ENCODE measurements at regions not wholly inside any gene's neighbourhood (a gene's known extent, or its start where the extent isn't known, plus 50 kb on each side); places are given as distances from the start of the nearest gene placed in this dataset.

DNA sequence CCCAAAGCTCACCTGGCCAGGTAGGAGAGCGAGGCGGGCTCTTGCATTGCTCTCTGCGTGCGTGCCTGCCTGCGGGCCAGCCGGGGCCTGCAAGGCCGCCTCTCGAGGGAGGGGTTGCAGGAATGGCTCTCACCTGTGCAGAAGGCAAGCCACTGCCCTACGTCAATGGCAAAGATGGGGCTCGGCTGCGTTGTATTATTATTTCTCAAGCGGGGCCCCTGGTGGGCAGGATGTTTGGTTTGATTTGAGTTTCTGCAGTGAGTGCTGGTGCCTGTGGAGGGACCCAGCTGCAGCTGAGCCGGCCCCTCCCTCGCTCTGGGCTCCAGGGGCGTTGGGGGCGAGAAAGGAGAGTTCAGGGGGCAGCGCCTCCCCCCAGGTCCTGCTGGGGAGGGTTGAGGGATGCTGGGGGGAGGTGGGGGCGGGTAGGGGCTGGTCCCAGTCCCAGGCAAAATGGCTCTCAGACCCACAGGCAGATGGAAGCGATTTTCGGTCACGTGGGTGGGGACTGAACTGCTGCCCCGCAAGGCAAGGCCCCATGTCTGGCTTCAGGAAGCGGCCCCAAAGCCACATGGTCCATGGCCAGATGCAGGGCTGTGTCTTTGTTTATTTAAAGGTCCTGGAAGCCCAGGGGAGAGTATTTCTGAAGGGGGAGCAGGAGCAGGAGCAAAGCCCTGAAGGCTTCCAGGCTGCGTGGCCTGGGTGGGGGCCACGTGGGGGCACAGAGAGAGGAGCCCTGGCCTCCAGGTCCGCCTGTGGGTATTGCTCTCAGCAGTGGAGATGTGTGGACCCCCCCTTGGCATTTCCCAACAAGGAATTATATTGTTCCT, 338.8 kb downstream of the SEC14L1 start:
- no peak for DNase-seq

DNA sequence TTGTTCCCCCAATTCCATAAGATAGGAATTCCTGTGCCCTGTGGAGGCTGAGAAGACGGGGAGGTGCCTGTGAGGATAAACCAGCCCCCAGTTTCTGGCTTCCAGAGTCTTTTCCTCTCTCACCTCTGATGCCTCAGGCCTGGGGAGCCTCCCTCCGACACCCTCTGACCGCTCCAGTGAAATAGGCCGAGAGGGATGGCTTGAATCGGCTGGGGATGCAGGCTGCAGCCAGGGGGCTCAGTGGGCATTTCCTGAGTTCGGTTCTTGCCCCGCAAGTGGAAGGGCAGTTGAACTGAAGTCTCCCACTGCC, 339.4 kb downstream of the SEC14L1 start:
- DNase-seq = no peak

DNA sequence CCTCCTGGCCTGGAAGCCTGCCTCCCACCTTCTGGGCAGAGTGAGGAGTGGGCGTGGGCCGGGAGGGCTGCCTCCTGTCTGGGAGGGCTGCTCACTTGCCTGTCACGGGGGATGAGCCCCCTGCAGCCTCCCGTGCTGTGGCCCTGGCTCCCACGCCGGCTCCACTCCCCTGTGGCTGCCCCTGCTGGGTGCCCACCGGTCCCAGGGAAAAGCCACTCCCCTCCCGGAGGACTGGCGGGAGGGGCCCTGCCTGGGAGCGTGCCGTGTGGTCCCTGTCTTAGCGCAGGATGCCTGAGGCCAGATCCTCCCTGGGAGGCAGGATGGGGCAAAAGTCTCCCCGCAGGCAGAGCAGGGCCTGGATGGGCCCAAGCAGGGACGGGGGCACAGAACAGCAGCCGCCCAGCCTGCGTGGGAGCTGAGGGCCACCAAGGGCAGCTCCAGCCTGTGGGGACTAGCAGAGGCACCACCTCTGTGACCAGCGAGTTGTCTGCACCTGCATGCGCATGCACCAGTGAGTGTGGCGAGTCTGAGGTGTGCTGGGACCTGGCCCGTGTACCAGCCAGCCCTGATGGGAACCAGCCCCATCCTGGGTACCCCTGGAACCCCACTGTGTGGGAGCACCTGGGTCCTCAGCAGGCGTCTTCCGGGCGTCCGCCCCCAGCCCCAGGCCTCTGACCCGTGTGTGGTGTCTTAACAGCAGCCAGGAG, 339.9 kb downstream of the SEC14L1 start:
- DNase-seq = no peak

DNA sequence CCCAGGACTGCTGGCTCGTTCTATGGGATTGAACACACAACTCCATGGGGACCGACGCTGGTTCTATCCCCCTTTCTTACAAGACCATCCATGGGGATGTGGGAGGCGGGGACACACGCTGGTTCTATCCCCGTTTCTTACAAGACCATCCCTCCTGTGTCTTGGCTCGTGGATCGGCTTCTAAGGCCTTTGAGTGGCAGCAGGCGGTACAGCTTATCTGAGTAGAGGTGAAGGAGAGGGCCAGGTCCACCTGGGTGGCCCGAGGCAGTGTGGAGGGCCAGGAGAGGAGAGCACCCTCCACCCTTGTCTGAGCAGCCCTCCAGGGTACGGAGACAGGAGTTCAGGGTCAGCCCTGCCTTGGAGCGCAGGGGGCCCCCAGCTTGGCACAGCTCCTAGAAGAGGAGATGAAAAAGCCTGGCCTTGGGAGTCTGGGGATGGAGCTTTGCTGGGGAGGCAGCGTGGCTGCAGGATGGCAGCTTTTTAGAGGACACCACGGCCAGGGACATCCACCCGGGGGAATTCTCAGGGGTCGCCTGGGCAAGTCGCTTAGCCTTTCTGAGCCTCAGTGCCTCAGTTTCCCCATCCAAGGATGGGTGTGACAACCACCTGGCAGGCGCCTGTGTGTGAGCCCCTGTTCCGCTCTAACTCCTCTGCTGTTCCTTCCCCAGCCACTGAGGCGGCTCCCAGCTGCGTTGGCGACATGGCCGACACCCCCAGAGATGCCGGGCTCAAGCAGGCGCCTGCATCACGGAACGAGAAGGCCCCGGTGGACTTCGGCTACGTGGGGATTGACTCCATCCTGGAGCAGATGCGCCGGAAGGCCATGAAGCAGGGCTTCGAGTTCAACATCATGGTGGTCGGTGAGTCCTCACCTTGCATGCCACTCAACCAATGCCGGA, 341.0 kb downstream of the SEC14L1 start:
- no peak for DNase-seq

DNA sequence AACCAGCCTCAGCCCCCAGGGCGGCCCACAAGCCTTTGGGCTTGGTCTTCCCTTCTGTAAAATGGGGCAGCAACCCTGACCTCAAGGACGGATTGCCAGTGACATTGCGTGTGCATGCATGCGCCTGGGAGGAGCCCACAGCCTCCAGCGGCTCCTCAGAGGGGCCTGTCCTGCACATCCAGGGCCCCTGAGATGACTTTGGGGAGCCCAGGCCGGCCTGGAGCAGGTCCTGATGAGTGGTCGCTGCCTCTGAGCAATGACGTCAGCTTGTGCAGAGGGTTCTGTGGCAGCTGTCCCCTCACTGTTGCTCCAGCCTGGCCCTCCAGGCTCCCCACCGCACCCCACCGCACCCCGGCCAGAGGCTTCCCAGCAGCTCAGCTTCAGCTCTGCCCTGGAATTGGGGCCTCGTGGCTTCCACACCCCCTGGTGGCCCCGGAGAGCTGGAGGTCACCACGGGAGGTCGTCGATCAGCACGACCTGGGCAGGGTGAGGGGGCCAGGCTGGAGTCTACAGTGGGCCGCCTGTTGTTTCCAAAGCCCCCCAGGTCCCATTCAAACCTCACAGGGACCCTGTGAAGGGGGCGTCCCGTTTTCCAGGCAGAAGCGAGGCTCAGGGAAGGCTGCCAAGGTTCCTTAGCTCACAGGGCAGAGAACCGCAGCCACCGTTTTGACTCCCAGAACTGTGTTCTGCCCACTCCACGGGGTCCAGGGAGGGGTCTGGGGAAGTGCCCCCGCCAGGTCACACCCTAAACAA, 341.8 kb downstream of the SEC14L1 start:
- no peak for DNase-seq

DNA sequence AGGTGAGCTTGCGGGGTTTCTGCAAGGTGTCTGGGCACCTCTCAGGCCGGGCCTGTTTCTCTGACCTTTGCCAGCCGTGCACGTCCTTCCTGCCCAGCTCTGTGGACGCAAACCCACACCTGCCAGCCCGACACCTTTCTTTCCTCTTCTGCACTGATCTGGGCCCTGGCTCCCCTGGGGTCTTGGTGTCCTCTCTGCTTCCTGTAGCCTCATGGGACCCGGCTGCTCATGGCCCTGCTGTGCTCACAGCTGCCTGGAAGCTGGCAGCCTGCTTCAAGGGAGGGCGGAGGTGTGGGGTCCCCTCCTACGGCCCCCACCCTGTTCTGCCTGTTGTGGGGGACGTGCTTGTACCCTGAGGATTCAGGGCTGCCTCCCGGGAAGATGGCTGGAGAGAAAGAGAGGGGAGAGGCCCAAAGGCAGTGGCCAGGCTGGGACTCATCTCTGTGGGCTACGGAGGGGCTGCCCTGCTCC, 342.4 kb downstream of the SEC14L1 start:
- DNase-seq = no peak

DNA sequence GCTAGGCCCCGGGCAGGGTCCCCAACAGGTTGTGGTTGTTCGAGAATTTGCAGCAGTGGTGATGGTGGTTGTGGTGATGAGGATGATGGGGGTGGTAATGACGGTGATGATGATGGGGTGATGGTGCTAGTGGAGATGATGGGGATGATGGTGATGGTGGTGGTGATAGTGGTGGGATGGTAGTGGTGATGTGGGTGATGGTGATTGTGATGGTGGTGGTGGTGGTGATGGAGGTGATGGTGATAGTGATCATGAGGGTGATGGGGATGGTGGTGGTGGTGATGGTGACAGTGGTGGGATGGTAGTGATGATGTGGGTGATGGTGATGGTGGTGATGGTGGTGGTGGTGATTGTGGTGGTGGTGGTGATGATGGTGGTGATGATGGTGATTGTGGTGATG, 343.3 kb downstream of the SEC14L1 start:
- no peak for DNase-seq

DNA sequence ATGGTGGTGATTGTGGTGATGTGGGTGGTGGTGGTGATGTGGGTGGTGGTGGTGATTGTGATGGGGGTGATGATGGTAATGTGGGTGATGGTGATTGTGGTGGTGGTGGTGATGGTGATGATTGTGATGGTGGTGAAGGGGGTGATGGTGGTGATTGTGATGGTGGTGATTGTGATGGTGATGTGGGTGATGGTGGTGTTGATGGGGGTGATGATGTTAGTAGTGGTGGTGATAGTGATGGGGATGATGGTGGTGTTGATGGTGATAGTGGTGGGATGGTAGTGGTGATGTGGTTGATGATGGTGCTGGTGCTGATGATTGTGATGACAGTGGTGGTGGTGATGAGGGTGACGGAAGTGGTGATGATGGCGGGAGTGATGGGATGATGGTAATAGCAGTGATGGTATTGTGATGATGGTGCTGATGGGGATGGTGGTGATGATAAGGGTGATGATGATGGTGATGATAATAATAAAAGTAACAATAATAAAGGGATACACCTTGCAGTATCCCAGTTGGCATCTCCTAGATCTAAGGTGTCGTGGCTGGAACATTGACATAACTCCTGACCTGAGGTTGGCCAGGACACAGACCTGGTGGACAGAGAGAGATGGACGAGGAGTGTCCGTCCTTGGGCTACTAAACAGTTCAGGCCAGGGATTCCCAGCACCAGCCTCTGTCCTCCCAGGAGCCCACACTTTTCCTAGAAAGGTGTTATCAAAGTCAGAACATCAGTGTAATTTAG, 344.5 kb downstream of the SEC14L1 start:
- DNase-seq = no peak

DNA sequence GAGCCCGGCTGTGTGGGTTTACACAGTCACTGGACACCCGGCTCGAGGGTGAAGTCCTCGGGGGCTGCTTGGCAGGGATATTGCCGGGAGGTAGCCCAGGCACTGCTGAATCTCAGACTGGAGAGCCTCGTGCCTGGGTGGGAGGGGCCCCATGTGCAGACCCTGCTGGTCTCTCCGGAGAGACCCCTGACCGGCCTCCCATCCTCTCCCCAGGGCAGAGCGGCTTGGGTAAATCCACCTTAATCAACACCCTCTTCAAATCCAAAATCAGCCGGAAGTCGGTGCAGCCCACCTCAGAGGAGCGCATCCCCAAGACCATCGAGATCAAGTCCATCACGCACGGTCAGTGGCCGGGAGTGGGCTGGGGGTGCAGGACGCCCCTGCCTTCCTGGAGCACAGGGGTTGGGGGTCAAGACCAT, 346.5 kb downstream of the SEC14L1 start:
- no peak for DNase-seq

DNA sequence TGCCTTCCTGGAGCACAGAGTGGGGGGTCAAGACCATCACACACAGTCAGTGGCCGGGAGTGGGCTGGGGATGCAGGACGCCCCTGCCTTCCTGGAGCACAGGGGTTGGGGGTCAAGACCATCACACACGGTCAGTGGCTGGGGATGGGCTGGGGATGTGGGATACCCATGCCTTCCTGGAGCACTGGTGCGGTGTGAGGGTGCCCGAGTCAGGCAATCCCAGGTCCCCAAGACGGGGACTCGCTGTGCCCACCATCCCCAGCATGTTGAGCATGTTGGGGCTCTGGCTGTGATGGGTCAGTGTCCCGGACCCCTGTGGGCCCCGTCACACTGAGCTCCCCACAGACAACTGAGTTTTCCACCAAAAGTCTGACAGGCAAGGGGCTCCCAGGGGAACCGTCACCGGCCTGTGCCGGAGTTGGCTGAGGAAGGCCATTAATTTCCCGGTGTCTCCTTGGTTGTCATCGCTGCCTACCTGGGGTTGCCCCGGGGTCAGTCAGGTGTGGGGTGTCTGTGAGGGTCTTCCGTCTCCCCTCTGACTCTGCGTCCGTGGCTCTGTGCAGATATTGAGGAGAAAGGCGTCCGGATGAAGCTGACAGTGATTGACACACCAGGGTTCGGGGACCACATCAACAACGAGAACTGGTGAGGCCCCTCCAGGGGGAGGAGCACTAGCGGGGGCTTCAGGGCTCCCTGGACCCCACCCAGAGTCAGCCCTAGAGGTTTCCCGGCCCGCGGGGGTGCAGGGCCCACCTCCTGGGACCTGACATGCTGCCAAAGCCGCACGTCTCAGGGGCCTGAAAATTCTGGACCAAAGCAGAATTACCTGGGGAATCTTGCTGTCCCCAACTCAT, 347.1 kb downstream of the SEC14L1 start:
- DNase-seq = no peak

DNA sequence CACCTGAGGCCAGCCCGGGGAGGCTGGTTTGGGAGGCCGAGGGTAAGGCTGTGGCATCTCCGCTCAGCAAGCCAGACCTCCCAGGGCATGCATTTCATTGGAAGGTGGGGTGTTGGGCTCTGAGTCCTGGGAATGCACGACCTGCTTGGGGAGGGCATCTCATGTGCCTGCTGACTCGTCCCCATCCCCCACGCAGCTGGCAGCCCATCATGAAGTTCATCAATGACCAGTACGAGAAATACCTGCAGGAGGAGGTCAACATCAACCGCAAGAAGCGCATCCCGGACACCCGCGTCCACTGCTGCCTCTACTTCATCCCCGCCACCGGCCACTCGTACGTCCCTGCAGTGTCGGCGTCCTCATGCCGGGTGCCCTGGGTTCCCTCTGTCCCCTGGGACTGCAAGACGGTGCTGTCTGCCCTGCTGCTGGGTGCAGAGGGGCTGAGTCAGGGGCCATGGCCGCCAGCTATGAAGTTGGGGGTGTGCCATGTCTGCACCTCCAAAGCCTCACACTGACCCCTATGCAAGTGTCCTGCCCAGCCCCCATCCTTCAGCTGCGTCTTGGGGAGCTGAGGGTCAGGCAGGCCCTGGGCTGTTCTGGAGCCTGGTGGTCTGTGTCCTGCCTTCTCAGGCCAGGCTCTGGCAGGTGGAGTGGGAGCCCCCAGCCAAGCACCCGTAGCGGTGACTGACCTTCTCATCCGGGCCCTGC, 347.9 kb downstream of the SEC14L1 start:
- no peak for DNase-seq

DNA sequence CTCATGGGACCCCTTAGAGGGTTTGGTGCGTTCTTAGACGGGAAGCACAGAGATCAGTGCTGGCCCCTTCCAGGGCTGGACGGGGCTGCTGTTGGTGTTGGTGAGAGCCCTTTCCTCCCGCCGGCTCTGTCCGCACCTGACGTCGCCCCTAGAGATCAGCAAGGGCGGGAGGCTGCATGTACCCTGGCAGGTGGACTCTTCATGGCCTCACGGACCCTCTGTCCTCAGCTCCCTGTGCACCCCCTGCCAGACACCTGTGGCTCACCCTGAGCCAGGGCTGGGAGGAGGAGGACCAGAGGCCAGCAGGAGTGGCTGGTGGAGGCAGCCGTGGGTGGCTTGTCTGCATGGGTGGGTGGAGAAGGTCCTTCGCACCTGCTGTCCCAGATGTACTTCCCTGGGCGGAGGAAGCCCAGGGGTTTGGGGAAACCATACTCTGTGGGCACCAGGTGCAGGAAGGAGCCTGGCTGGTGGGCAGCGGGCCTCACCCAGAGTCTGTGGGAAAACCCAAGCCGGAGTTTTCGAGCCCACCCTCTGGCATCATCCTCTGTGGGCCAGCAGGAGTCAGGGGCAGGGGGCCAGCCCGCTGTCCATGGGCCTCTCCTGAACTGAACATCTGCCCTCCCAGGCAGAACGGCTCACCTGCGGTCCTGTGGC, 348.6 kb downstream of the SEC14L1 start:
- no peak for DNase-seq

DNA sequence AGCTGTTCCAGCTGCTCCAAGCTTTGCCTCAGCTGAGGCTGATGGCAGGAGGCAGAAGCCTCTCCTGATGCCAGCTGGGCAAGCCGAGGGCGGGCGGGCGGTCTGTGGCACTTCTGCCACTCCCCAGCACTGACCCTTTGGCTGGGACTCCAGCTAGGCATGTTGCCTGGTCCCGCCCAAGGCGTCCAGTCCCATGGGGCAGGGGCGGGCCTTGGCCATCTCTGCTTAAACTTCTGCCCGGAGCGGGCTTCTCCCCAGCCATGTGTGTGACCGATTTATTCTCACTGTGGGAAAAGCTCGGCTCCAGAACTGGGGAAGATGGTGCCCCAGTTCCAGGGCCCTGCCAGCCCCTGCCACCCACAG, 349.1 kb downstream of the SEC14L1 start:
- no peak for DNase-seq

DNA sequence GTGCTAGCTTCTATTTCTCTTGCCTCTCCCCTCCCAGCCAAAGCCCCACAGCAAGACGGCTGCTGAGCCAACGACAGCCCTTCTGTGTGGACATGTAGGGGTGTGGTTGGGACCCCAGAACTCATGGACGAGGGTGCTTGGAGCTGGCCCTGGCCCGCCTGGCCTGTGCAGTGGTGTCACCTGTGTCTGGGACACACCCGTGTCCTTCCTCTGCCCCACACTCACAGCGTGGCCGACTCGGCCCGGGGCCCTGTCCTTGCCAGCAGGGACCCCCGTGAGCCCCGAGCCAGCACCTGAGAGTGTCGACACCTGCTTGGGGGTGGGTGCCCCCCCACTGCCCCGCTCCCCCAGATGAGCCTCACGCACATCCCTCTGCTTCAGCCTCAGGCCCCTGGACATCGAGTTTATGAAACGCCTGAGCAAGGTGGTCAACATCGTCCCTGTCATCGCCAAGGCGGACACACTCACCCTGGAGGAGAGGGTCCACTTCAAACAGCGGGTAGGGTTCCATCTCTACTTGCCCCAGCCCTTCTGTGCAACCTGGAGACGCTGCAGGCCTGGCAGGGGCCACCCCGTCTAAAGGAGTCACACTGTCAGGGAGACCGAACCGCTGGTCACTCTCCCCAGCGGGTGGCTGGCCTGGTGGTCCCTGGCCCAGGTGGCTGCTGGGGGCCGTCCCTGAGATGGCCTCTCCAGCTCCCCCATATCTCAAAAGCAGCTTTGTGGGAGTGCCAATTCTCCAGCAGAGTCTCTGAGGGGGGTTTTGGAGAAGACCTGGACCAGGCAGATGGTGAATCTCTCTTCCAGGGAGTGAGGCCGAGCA, 349.8 kb downstream of the SEC14L1 start:
- DNase-seq = no peak

DNA sequence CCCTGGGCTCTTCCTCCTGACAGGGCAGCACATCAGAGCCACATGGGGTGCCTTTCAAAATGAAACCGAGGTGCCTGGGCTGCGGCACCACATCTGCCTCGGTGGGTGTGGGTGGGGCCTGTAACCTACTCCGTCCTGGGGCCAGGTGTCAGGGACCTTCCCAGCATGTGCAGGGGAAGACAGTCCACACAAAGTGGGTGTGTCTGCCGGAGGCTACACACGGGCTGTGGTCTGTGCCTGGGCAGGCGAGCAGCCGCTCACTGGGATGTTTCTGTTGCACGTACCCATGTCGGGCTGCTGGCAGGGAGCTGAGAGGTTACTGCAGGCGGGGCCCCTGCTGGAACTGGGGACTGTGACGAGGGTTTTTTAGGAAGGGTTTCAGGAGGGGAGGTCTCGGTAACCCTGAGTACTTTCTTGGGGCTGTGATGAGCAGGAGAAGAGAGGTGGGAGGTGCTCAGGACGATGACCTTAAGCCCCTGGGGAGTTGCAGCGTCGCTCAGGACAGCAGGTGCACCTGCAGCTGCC, 351.2 kb downstream of the SEC14L1 start:
- no peak for DNase-seq

DNA sequence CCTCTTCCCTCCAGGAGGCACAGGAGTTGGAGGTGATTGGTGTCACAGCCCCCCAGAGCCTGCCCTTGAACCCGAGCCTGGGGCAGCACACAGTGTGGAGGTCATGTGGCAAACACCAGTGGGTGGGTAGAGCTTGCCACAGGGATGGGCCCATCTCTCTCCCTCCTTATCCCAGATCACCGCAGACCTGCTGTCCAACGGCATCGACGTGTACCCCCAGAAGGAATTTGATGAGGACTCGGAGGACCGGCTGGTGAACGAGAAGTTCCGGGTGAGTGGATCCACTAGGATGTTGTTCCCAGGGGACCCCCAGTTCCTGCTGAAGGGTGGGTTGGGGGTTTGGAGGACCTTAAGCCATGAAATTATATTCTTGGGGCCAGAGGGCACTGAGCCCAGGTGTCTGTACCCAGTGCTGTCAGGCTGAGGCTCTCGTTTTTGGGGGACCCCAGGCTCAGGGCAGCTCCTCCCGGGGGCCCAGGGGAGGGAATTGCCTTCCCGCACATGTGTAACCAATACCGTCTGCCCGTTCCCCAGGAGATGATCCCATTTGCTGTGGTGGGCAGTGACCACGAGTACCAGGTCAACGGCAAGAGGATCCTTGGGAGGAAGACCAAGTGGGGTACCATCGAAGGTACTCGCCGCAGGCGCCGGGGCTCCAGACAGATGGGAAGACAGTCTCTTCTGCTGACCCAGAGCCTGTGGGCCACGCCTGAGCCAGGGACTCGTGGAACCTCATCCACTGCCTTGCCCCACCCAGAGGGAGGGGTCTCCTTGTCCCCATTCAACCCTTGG, 351.9 kb downstream of the SEC14L1 start:
- DNase-seq = no peak

DNA sequence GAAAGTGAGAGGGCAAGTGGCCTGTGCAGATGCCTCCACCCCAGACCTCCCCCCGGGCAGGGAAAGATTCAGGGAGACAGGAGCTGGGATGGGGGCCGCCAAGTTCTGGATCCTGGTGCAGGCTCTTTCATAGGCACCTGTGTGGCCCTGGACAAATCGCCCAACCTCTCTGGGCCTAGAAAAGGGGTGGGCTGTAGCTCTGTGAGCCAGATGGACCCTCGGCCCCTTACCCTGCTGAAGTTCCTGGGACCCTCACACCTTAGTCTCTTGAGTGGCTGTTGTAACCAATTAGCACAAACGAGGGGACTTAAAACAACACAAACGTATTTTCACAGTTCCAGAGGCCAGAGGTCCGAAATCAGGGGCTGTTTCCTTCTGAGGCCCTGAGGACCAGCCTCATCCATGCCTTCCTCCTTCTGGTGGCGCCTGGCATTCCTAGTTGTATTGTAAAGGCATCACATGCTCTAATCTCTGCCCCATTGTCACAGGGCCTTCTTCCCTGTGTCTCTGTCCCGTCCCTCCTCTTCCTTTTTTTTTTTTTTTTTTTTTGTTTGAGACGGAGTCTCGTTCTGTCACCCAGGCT, 352.6 kb downstream of the SEC14L1 start:
- no peak for DNase-seq

Data from NCI-H1048 (cell line).